GM12878 (cell line): ENCODE measurements at regions not wholly inside any gene's neighbourhood (a gene's known extent, or its start where the extent isn't known, plus 50 kb on each side); places are given as distances from the start of the nearest gene placed in this dataset.

Source experiments
- ATAC-seq: fragments of 200-7000 bp; cut with Tn5 transposase; 3 replicates; pipeline ENCODE4 v1.9.1; 2020; ENCODE audit warnings: mild to moderate bottlenecking, moderate library complexity
- BruUV-seq: library from RNA; stranded (reverse); fragments of 400-500 nt; replicated peaks from 2 replicates; lab custom pipeline; 2021; lab: Mats Ljungman, UMichigan
- CTCF ChIA-PET: fragments of 300-600 bp; sonication (Branson Sonifier 250); formaldehyde crosslinking; extraction: SDS; loops from one replicate; lab custom pipeline; 2021; ENCODE audit warnings: inconsistent platforms; lab: Yijun Ruan, JAX
- POLR2A ChIA-PET: fragments of 350-600 bp; formaldehyde crosslinking; extraction: SDS; loops from one replicate; lab custom pipeline; 2021; ENCODE audit warnings: inconsistent platforms; lab: Charles Lee
- RAD21 ChIA-PET: fragments of 300-600 bp; sonication (Branson Sonifier 250); formaldehyde crosslinking; loops from one replicate; lab custom pipeline; 2023; ENCODE audit warnings: antibody characterized with exemption; ENCODE audit not compliant: unreplicated experiment; lab: Charles Lee
- SMC1A ChIA-PET: fragments of 300-600 bp; sonication (Branson Sonifier 250); formaldehyde crosslinking; loops from one replicate; lab custom pipeline; 2023; ENCODE audit not compliant: unreplicated experiment, uncharacterized antibody; lab: Charles Lee
- DNase-seq: peaks from one replicate; pipeline ENCODE4 v3.0.0-alpha.2; 2011; ENCODE audit warnings: low read depth, low spot score
- FAIRE-seq: peaks from 3 replicates; lab custom pipeline; 2011; peaks lifted over from hg19 to GRCh38; lab: Jason Lieb, UNC
- H2AFZ ChIP-seq: 2 replicates; pipeline ENCODE4 v1.6.0; 2011; ENCODE audit warnings: low read depth, low read length, control low read depth; ENCODE audit not compliant: control insufficient read depth
- H3K27ac ChIP-seq: 2 replicates; pipeline ENCODE4 v1.5.1; 2011; ENCODE audit warnings: control low read depth; ENCODE audit not compliant: control insufficient read depth, insufficient read depth
- H3K27me3 ChIP-seq, 2 experiments: replicated peaks in 1 of 2; 2 replicates each; pipeline versions ENCODE4 v1.6.0 to v1.6.1; 2011; ENCODE audit warnings: low read length in 1 of 2; ENCODE audit not compliant: control insufficient read depth in 2 of 2, insufficient read depth in 2 of 2
- H3K36me3 ChIP-seq, 2 experiments: 2 replicates each; pipeline ENCODE4 v1.5.1; 2011; ENCODE audit warnings: low read length in 1 of 2; ENCODE audit not compliant: control insufficient read depth in 2 of 2, insufficient read depth in 2 of 2
- H3K4me1 ChIP-seq: 2 replicates; pipeline ENCODE4 v1.6.1; 2011; ENCODE audit warnings: mild to moderate bottlenecking, low read length, moderate library complexity, mixed read lengths; ENCODE audit not compliant: control insufficient read depth, insufficient read depth
- H3K4me2 ChIP-seq: 2 replicates; pipeline ENCODE4 v1.6.0; 2011; ENCODE audit warnings: control low read depth; ENCODE audit not compliant: control insufficient read depth, insufficient read depth
- H3K4me3 ChIP-seq: fragments of 200-600 bp; sonication (generic); 2 replicates; pipeline ENCODE4 v1.5.1; 2016
- H3K79me2 ChIP-seq: 2 replicates; pipeline ENCODE4 v1.6.0; 2011; ENCODE audit warnings: low read length; ENCODE audit not compliant: control insufficient read depth, insufficient read depth
- H3K9ac ChIP-seq: 2 replicates; pipeline ENCODE4 v1.8.0; 2011; ENCODE audit warnings: low read length, control low read depth, mixed read lengths; ENCODE audit not compliant: control insufficient read depth, insufficient read depth
- H3K9me3 ChIP-seq: replicated peaks from 3 replicates; pipeline ENCODE4 v1.5.1; 2011; ENCODE audit warnings: mild to moderate bottlenecking, low read length; ENCODE audit not compliant: control insufficient read depth, insufficient read depth
- H4K20me1 ChIP-seq: 2 replicates; pipeline ENCODE4 v1.6.0; 2011; ENCODE audit not compliant: control insufficient read depth, insufficient read depth
- CEBPB ChIP-seq, 2 experiments: fragments of 150-350 bp in 1 of 2; IDR thresholded peaks; 2 replicates each; pipeline ENCODE4 v1.6.1; 2012 to 2014; ENCODE audit warnings: low read depth in 2 of 2, low read length in 2 of 2, borderline replicate concordance in 1 of 2, inconsistent platforms in 1 of 2
- CHD1 ChIP-seq: IDR thresholded peaks from 2 replicates; pipeline ENCODE4 v1.6.1; 2012; ENCODE audit warnings: low read depth, low read length, improper control_type of control experiment
- CREB1 ChIP-seq: IDR thresholded peaks from 2 replicates; pipeline ENCODE4 v1.6.1; 2012; ENCODE audit warnings: low read depth, mild to moderate bottlenecking, inconsistent platforms
- NR2C2 ChIP-seq: IDR thresholded peaks from 2 replicates; pipeline ENCODE4 v1.6.1; 2011; ENCODE audit warnings: borderline replicate concordance, low read depth; ENCODE audit not compliant: control insufficient read depth, insufficient read length
- SP1 ChIP-seq: IDR thresholded peaks from one replicate; pipeline ENCODE4 v1.6.1; 2011; ENCODE audit warnings: low read depth, low read length
- SUPT20H ChIP-seq: IDR thresholded peaks from 2 replicates; pipeline ENCODE4 v1.6.1; 2011; ENCODE audit warnings: low read depth, mild to moderate bottlenecking, low read length, moderate library complexity, borderline replicate concordance; ENCODE audit not compliant: control insufficient read depth
- TBL1XR1 ChIP-seq: IDR thresholded peaks from 2 replicates; pipeline ENCODE4 v1.6.1; 2012; ENCODE audit warnings: low read depth, low read length, improper control_type of control experiment
- ZNF207 ChIP-seq: fragments of 450-650 bp; IDR thresholded peaks from 2 replicates; pipeline ENCODE4 v1.6.1; 2014; ENCODE audit warnings: antibody characterized with exemption, mild to moderate bottlenecking, borderline replicate concordance
- WGBS: methylation state at CpG from one replicate; pipeline ENCODE4 v1.1.6; 2016; ENCODE audit warnings: low lambda C conversion rate; ENCODE audit not compliant: insufficient replicate concordance, insufficient coverage; ENCODE audit errors: missing lambda C conversion rate; 5-methylcytosine and 5-hydroxymethylcytosine counted together
- in situ Hi-C: fragments of 300-500 bp; cut with MboI; formaldehyde crosslinking; loops from 9 replicates; pipeline ENCODE4 v1.14.3; 2018; ENCODE audit warnings: mixed read lengths
- intact Hi-C: fragments of 100-400 bp; cut with micrococcal nuclease; formaldehyde crosslinking; loops from one replicate; pipeline ENCODE4 v1.14.2; 2022; ENCODE audit not compliant: unreplicated experiment
- TF ChIP-seq, protein P1 (sequence below): fragments of 450-650 bp; formaldehyde crosslinking; IDR thresholded peaks from 2 replicates; pipeline ENCODE4 v1.5.0; 2022; ENCODE audit warnings: mild to moderate bottlenecking, missing genetic modification characterization
- TF ChIP-seq, protein P2 (sequence below): fragments of 450-650 bp; formaldehyde crosslinking; IDR thresholded peaks from 2 replicates; pipeline ENCODE4 v1.4.0; 2022; ENCODE audit warnings: mild to moderate bottlenecking, moderate library complexity

DNA sequence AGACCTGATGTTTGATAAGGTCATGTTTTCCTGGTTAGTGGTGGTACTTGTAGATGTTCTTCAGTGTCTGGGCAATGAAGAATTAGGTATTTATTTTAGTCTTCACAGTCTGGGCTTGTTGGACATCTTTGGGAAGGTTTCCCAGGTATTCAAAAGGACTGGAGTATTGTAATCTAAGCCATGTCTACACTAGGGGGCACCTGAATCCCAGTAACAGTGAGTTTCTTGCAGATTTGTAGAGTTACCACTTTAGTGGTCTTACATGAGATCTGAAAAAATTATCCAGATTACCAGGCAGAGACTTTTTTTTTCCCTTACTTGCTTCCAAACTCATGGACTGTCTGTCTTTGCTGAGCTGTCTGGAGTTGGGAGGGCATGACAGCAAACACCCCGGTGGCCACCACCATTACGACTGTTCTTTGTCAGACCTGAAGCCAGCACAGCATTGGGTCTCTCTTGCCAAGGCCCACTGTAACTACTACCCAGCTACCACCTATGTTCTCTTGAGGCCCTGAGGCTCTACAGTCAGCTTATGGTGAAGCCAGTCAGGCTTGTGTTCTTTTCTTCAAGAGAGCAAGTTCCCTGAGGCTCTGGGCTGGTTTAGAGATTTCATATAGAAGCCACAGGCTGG lies 820.7 kb upstream of the FBXO33 start (continued):
- TF ChIP-seq, protein P1, sequence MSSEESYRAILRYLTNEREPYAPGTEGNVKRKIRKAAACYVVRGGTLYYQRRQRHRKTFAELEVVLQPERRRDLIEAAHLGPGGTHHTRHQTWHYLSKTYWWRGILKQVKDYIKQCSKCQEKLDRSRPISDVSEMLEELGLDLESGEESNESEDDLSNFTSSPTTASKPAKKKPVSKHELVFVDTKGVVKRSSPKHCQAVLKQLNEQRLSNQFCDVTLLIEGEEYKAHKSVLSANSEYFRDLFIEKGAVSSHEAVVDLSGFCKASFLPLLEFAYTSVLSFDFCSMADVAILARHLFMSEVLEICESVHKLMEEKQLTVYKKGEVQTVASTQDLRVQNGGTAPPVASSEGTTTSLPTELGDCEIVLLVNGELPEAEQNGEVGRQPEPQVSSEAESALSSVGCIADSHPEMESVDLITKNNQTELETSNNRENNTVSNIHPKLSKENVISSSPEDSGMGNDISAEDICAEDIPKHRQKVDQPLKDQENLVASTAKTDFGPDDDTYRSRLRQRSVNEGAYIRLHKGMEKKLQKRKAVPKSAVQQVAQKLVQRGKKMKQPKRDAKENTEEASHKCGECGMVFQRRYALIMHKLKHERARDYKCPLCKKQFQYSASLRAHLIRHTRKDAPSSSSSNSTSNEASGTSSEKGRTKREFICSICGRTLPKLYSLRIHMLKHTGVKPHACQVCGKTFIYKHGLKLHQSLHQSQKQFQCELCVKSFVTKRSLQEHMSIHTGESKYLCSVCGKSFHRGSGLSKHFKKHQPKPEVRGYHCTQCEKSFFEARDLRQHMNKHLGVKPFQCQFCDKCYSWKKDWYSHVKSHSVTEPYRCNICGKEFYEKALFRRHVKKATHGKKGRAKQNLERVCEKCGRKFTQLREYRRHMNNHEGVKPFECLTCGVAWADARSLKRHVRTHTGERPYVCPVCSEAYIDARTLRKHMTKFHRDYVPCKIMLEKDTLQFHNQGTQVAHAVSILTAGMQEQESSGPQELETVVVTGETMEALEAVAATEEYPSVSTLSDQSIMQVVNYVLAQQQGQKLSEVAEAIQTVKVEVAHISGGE, result no peak
- TF ChIP-seq CHD1, result no peak

DNA sequence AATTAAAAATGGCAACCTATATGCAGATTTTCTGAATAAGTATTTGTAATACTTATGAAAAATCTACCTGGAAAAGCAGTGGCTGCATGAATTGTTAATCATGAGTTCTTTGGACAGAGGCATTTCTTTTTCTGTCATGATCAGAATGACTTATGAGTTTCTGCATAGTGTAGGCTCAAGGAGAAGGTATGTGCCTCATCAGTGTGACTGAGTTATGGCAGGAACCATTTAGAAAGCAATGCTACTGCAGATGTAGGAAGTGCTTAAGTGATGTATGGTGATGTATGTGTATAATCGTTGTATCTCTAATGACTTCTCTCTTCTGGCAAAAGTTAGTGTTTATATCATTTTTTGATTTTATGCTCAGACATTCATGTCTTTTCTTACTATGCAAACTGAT lies 816.4 kb upstream of the FBXO33 start:
- intact Hi-C loops (no loop called here), in situ Hi-C loops (no loop called here)
- POLR2A ChIA-PET, result no interaction called here
- H3K27ac ChIP-seq, result no peak overlapping the region
- SMC1A ChIA-PET, result no interaction called here
- no peaks in the 10 kb centered on the region for H3K79me2 ChIP-seq
- FAIRE-seq (no peak), DNase-seq (no peak), ATAC-seq (no peak)
- no peaks in the 10 kb centered on the region for H4K20me1 ChIP-seq
- H3K9ac ChIP-seq, result no peak overlapping the region
- H3K36me3 ChIP-seq, result no peaks in the 10 kb centered on the region
- no peak overlapping the region for H2AFZ ChIP-seq
- CTCF ChIA-PET, result no interaction called here
- H3K4me1 ChIP-seq, result no peaks in the 10 kb centered on the region
- no peak overlapping the region for H3K4me2 ChIP-seq
- no peaks in the 10 kb centered on the region for H3K27me3 ChIP-seq
- TF ChIP-seq SP1 (no peak), NR2C2 (no peak), SUPT20H (no peak), CHD1 (no peak), ZNF207 (no peak), CEBPB (IDR thresholded peaks at IDR 0.05; ENCODE audit: borderline replicate concordance in 1 of 2, low read depth in 2 of 2, low read length in 2 of 2) (no peak), TBL1XR1 (no peak), CREB1 (no peak)
- TF ChIP-seq, protein P2, sequence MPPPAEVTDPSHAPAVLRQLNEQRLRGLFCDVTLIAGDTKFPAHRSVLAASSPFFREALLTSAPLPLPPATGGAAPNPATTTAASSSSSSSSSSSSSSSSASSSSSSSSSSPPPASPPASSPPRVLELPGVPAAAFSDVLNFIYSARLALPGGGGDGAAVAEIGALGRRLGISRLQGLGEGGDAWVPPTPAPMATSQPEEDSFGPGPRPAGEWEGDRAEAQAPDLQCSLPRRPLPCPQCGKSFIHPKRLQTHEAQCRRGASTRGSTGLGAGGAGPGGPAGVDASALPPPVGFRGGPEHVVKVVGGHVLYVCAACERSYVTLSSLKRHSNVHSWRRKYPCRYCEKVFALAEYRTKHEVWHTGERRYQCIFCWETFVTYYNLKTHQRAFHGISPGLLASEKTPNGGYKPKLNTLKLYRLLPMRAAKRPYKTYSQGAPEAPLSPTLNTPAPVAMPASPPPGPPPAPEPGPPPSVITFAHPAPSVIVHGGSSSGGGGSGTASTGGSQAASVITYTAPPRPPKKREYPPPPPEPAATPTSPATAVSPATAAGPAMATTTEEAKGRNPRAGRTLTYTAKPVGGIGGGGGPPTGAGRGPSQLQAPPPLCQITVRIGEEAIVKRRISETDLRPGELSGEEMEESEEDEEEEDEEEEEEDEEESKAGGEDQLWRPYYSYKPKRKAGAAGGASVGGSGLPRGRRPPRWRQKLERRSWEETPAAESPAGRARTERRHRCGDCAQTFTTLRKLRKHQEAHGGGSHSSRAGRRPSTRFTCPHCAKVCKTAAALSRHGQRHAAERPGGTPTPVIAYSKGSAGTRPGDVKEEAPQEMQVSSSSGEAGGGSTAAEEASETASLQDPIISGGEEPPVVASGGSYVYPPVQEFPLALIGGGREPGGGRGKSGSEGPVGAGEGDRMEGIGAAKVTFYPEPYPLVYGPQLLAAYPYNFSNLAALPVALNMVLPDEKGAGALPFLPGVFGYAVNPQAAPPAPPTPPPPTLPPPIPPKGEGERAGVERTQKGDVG (CRISPR knock-in tag), result no peak
- RAD21 ChIA-PET, result no interaction called here
- H3K4me3 ChIP-seq, result no peak overlapping the region
- WGBS, result 0% methylated on average over 1 of the region's 1 CpG
- H3K9me3 ChIP-seq, result no peaks in the 10 kb centered on the region
- no TSS peak for BruUV-seq
